HL-60 (cell line): ENCODE measurements at regions not wholly inside any gene's neighbourhood (a gene's known extent, or its start where the extent isn't known, plus 50 kb on each side); places are given as distances from the start of the nearest gene placed in this dataset.

Experiments
- DNase-seq, 2 experiments: peaks; one replicate each; pipeline ENCODE4 v3.0.0-alpha.2; 2010 to 2020; ENCODE audit warnings: low read depth in 1 of 2, low spot score in 1 of 2
- H3K27ac ChIP-seq: fragments of 250-450 bp; sonication (Bioruptor Pico); replicated peaks from 2 replicates; pipeline ENCODE4 v1.5.1; 2020; ENCODE audit warnings: mild to moderate bottlenecking, moderate library complexity
- H3K27me3 ChIP-seq: fragments of 250-450 bp; sonication (Bioruptor Pico); 2 replicates; pipeline ENCODE4 v1.5.1; 2021; ENCODE audit warnings: mild to moderate bottlenecking, moderate library complexity; ENCODE audit not compliant: insufficient read depth, poor library complexity, severe bottlenecking
- H3K4me3 ChIP-seq: replicated peaks from 2 replicates; pipeline ENCODE4 v1.5.1; 2011; ENCODE audit warnings: mild to moderate bottlenecking, control low read depth, low read length; ENCODE audit not compliant: insufficient read depth
- CTCF ChIP-seq: IDR thresholded peaks from one replicate; pipeline ENCODE4 v1.5.1; 2011; ENCODE audit warnings: low read length, control low read depth, inconsistent platforms; ENCODE audit not compliant: insufficient read depth
- GABPA ChIP-seq: IDR thresholded peaks from 2 replicates; pipeline ENCODE4 v1.6.1; 2012; ENCODE audit warnings: low read depth
- POLR2AphosphoS5 ChIP-seq: IDR thresholded peaks from 2 replicates; pipeline ENCODE4 v1.6.1; 2012; ENCODE audit warnings: low read depth
- REST ChIP-seq: IDR thresholded peaks from 2 replicates; pipeline ENCODE4 v1.6.1; 2012; ENCODE audit warnings: low read depth; ENCODE audit not compliant: insufficient replicate concordance
- SPI1 ChIP-seq: IDR thresholded peaks from 2 replicates; pipeline ENCODE4 v1.6.1; 2012; ENCODE audit warnings: low read depth, mild to moderate bottlenecking, borderline replicate concordance

GRCh38 chr5:53367727-53368126 lies 112.7 kb upstream of the FST start:
- Histone ChIP-seq H3K27me3 (no peaks in the 10 kb centered on the region), H3K4me3 (no peak overlapping the region), H3K27ac (no peak overlapping the region)
- no peak for TF ChIP-seq SPI1
- TF ChIP-seq POLR2AphosphoS5, result no peak
- TF ChIP-seq CTCF, result no peak
- TF ChIP-seq GABPA, result no peak
- TF ChIP-seq REST, result no peak
- DNase-seq, result no peak

GRCh38 chr5:53368516-53368915 lies 111.9 kb upstream of the FST start:
- TF ChIP-seq SPI1 (no peak), GABPA (no peak), POLR2AphosphoS5 (no peak), CTCF (no peak), REST (no peak)
- Histone ChIP-seq H3K4me3 (no peak overlapping the region), H3K27me3 (no peaks in the 10 kb centered on the region), H3K27ac (no peak overlapping the region)
- no peak for DNase-seq

GRCh38 chr5:53368966-53369605 lies 111.3 kb upstream of the FST start:
- Histone ChIP-seq H3K27ac (no peak overlapping the region), H3K27me3 (no peaks in the 10 kb centered on the region), H3K4me3 (no peak overlapping the region)
- no peak for DNase-seq
- TF ChIP-seq SPI1, result no peak
- no peak for TF ChIP-seq REST
- no peak for TF ChIP-seq GABPA
- no peak for TF ChIP-seq CTCF
- no peak for TF ChIP-seq POLR2AphosphoS5
